ENCODE measurements at regions not wholly inside any gene's neighbourhood (a gene's known extent, or its start where the extent isn't known, plus 50 kb on each side); places are given as distances from the start of the nearest gene placed in this dataset.
A peak's percentile ranks its signal among the peaks of the same experiment; 100 is the strongest.

DNA sequence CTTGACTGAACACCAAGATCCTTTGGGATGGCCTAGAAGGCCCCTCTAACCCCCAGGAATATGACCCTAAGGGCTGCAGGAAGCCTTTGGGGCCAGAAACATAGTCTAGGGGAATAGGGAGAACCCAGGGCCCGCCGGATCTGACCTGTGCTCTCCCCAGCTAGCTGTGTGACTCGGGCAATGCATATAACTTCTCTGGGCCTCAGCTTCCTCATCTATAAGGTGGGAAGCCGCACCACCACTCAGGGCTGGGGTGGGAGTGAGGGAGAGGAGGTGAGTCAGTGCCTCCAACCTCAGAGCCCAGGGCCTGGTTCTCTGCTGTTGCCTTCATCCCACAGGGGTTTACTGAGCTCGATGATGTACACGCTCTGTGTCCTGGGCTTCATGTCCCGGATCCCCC, 434.4 kb downstream of the PTPRU start (continued):
- TF ChIP-seq, protein P1, sequence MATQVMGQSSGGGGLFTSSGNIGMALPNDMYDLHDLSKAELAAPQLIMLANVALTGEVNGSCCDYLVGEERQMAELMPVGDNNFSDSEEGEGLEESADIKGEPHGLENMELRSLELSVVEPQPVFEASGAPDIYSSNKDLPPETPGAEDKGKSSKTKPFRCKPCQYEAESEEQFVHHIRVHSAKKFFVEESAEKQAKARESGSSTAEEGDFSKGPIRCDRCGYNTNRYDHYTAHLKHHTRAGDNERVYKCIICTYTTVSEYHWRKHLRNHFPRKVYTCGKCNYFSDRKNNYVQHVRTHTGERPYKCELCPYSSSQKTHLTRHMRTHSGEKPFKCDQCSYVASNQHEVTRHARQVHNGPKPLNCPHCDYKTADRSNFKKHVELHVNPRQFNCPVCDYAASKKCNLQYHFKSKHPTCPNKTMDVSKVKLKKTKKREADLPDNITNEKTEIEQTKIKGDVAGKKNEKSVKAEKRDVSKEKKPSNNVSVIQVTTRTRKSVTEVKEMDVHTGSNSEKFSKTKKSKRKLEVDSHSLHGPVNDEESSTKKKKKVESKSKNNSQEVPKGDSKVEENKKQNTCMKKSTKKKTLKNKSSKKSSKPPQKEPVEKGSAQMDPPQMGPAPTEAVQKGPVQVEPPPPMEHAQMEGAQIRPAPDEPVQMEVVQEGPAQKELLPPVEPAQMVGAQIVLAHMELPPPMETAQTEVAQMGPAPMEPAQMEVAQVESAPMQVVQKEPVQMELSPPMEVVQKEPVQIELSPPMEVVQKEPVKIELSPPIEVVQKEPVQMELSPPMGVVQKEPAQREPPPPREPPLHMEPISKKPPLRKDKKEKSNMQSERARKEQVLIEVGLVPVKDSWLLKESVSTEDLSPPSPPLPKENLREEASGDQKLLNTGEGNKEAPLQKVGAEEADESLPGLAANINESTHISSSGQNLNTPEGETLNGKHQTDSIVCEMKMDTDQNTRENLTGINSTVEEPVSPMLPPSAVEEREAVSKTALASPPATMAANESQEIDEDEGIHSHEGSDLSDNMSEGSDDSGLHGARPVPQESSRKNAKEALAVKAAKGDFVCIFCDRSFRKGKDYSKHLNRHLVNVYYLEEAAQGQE (IDR thresholded peaks at IDR 0.05): no peak
- no peak for TF ChIP-seq JUND (IDR thresholded peaks at IDR 0.05)

DNA sequence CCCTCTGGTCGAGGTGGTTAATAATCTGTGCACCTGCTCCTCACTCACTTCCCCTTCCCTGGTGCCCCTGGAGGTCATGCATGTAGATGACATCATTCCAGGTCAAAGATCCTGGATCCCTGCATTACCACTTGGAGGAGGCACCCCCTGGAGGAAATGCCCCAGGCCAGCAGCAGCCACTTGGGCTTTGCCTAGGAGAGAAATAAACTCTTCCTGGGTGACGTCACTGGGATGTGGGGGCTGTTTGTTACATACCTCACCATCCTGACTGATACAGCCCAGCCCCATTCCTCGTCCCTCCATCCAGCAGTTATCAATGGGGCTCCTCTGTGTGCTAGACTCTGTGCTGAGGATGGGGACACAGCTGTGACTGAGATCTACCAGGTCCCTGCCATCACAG, 433.6 kb downstream of the PTPRU start:
- H3K9ac ChIP-seq (ENCODE audit: low read depth in 1 of 2, low read length in 2 of 2): no peak overlapping the region
- no peaks in the 10 kb centered on the region for H3K9me3 ChIP-seq (ENCODE audit: control insufficient read depth in 4 of 4, low read length in 3 of 4)
- peak; percentile 16 for DNase-seq (ENCODE audit: low spot score)
- H3K27ac ChIP-seq (ENCODE audit: low read depth in 1 of 2, low read length in 2 of 2): no peak overlapping the region
- 71% methylated on average over 3 of the region's 3 CpGs for WGBS
- H3K36me3 ChIP-seq (ENCODE audit: control insufficient read depth in 4 of 4, insufficient read depth in 3 of 4, low read depth in 1 of 4, low read length in 3 of 4): no peaks in the 10 kb centered on the region
- no peaks in the 10 kb centered on the region for H3K4me1 ChIP-seq (ENCODE audit: control insufficient read depth in 4 of 4, insufficient read depth in 4 of 4, low read length in 3 of 4)
- TF ChIP-seq RXRA (IDR thresholded peaks at IDR 0.05) (no peak), GABPA (IDR thresholded peaks at IDR 0.05 in 1 of 2, conservative IDR thresholded peaks at IDR 0.05 in 1 of 2) (no peak), TAF1 (conservative IDR thresholded peaks at IDR 0.05) (no peak), NR2F2 (IDR thresholded peaks at IDR 0.05) (no peak), HNF4G (IDR thresholded peaks at IDR 0.05) (no peak), FOXA2 (IDR thresholded peaks at IDR 0.05) (no peak), ZBTB33 (IDR thresholded peaks at IDR 0.05) (no peak), JUND (IDR thresholded peaks at IDR 0.05) (no peak), MAX (IDR thresholded peaks at IDR 0.05) (no peak), FOXA1 (IDR thresholded peaks at IDR 0.05) (no peak), HNF4A (conservative IDR thresholded peaks at IDR 0.05) (no peak), CTCF (IDR thresholded peaks at IDR 0.05; ENCODE audit: low read depth, low read length, missing input control) (no peak), RAD21 (IDR thresholded peaks at IDR 0.05) (no peak), SP1 (IDR thresholded peaks at IDR 0.05) (no peak), YY1 (IDR thresholded peaks at IDR 0.05) (no peak), EGR1 (IDR thresholded peaks at IDR 0.05; ENCODE audit: low read depth in 2 of 2) (no peak)
- TF ChIP-seq, protein P1 (IDR thresholded peaks at IDR 0.05): no peak
- TF ChIP-seq, protein P2, sequence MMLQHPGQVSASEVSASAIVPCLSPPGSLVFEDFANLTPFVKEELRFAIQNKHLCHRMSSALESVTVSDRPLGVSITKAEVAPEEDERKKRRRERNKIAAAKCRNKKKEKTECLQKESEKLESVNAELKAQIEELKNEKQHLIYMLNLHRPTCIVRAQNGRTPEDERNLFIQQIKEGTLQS (IDR thresholded peaks at IDR 0.05): no peak
- H3K4me3 ChIP-seq (ENCODE audit: low read depth in 1 of 3, low read length in 3 of 3): no peak overlapping the region
- H3K27me3 ChIP-seq (ENCODE audit: control insufficient read depth in 4 of 4, insufficient read depth in 4 of 4, low read length in 3 of 4): peaks cover 0 to 4% (median 0%) of the 10 kb centered on the region in 4 donors
